Panc1 (cell line): ENCODE measurements at regions not wholly inside any gene's neighbourhood (a gene's known extent, or its start where the extent isn't known, plus 50 kb on each side); places are given as distances from the start of the nearest gene placed in this dataset.
A peak's percentile ranks its signal among the peaks of the same experiment; 100 is the strongest.
"Not testable (repeated sequence)": the region's sequence is repeated elsewhere in the genome, so short reads cannot be mapped to it uniquely, and the experiment has no call there.

Source experiments
- ATAC-seq: fragments of 200-7000 bp; cut with Tn5 transposase; 2 replicates; pipeline ENCODE4 v1.9.1; 2020; ENCODE audit warnings: mild to moderate bottlenecking, moderate library complexity
- BruUV-seq: library from RNA; stranded (reverse); fragments of 400-500 nt; replicated peaks from 2 replicates; lab custom pipeline; 2021; lab: Mats Ljungman, UMichigan
- CTCF ChIA-PET: fragments of 300-600 bp; sonication (Branson Sonifier 250); formaldehyde crosslinking; loops from one replicate; lab custom pipeline; 2022; ENCODE audit warnings: antibody characterized with exemption; lab: Charles Lee
- POLR2A ChIA-PET: fragments of 300-600 bp; sonication (Branson Sonifier 250); formaldehyde crosslinking; loops from one replicate; lab custom pipeline; 2022; ENCODE audit warnings: antibody characterized with exemption; lab: Charles Lee
- DNase-seq: peaks from one replicate; pipeline ENCODE4 v3.0.0-alpha.2; 2010; ENCODE audit warnings: low read depth, low spot score
- H3K27ac ChIP-seq: 2 replicates; pipeline ENCODE4 v1.5.1; 2011; ENCODE audit warnings: mild to moderate bottlenecking, low read length, inconsistent platforms
- H3K27me3 ChIP-seq: fragments of 200-500 bp; sonication (Bioruptor generic); 2 replicates; pipeline ENCODE4 v1.6.0; 2014; ENCODE audit warnings: low read length, inconsistent platforms; ENCODE audit not compliant: control insufficient read depth, insufficient read depth
- H3K36me3 ChIP-seq: fragments of 200-500 bp; sonication (Bioruptor generic); 2 replicates; pipeline ENCODE4 v1.5.1; 2014; ENCODE audit warnings: inconsistent platforms, mild to moderate bottlenecking, low read length, moderate library complexity; ENCODE audit not compliant: control insufficient read depth, insufficient read depth
- H3K4me1 ChIP-seq: 2 replicates; pipeline ENCODE4 v1.5.1; 2011; ENCODE audit warnings: inconsistent platforms, mild to moderate bottlenecking, low read length, moderate library complexity; ENCODE audit not compliant: control insufficient read depth, insufficient read depth
- H3K4me3 ChIP-seq, 2 experiments: 2 replicates each; pipeline ENCODE4 v1.5.1; 2011 to 2012; ENCODE audit warnings: low read depth in 2 of 2, low read length in 2 of 2, mild to moderate bottlenecking in 2 of 2, inconsistent platforms in 1 of 2, moderate library complexity in 1 of 2
- H3K9me3 ChIP-seq: fragments of 200-500 bp; sonication (Bioruptor generic); 2 replicates; pipeline ENCODE4 v1.5.1; 2014; ENCODE audit warnings: low read depth, mild to moderate bottlenecking, inconsistent platforms, low read length, moderate library complexity; ENCODE audit not compliant: control insufficient read depth, insufficient read depth
- POLR2AphosphoS5 ChIP-seq: IDR thresholded peaks from 2 replicates; pipeline ENCODE4 v1.6.1; 2012; ENCODE audit warnings: mild to moderate bottlenecking, low read depth, low read length, moderate library complexity
- SIN3A ChIP-seq: IDR thresholded peaks from 2 replicates; pipeline ENCODE4 v1.6.1; 2012; ENCODE audit warnings: low read depth, mild to moderate bottlenecking, low read length, moderate library complexity, borderline replicate concordance; ENCODE audit not compliant: insufficient read depth
- TCF7L2 ChIP-seq: IDR thresholded peaks from 2 replicates; pipeline ENCODE4 v1.6.1; 2011; ENCODE audit warnings: mild to moderate bottlenecking, low read depth, low read length, inconsistent platforms
- in situ Hi-C: cut with HindIII; loops from 2 replicates; pipeline ENCODE4 v1.10.0; 2016; ENCODE audit warnings: low sequenced_read_pairs, low pct_unique_long_range_greater_than_20kb
- intact Hi-C: fragments of 100-400 bp; cut with micrococcal nuclease; formaldehyde crosslinking; loops from one replicate; pipeline ENCODE4 v1.10.0; 2022; ENCODE audit not compliant: unreplicated experiment
- TF ChIP-seq, protein P1 (sequence below), 2 experiments: IDR thresholded peaks; 2 replicates each; pipeline ENCODE4 v1.6.1; 2011 to 2012; ENCODE audit warnings: low read depth in 2 of 2, control low read depth in 1 of 2, low read length in 1 of 2, mild to moderate bottlenecking in 1 of 2, moderate library complexity in 1 of 2; ENCODE audit not compliant: insufficient read depth in 1 of 2
- TF ChIP-seq, protein P2 (sequence below): fragments of 450-650 bp; IDR thresholded peaks from 2 replicates; pipeline ENCODE4 v1.5.1; 2017; ENCODE audit warnings: mild to moderate bottlenecking

DNA sequence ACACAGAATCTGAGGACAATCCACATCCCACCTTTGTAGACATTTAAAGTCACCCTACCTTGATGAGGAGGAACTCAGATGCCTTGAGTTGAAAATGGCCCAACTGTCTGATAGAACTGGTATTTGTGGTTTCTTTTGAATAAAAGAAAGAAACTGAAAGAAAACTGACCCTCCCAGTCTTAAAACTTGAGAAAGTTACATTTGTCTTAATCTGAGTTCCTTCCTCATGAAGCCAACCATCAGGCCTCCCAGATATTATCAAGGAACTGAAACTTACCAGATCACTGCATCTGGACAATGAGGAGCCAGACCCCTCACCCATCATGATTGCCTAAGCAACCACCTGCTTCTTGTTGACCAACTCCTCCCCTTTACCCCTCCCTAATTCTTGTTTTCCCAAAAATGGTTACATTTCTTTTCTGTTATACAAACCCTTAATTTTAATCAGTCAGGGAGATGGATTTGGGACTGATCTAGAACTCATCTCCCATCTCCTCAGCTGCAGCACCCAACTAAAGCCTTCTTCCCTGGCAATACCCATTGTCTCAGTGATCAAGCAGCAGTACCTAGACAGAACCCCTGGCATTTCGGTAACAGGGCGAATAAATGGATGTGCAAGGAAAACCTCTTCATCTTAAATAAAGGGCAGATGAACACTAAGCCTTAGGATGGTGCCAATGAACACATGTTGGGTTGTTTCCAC is 72.0 kb upstream of the RESF1 start:
- no peak for DNase-seq
- Histone ChIP-seq H3K9me3 (0 out of 2 replicates have a peak, but pooled peaks cover 2% of the 10 kb centered on the region), H3K4me3 (no peak overlapping the region), H3K36me3 (no peaks in the 10 kb centered on the region), H3K27me3 (no peaks in the 10 kb centered on the region), H3K27ac (no peak overlapping the region), H3K4me1 (no peaks in the 10 kb centered on the region)
- intact Hi-C loops (no loop called here), in situ Hi-C loops (no loop called here)
- no peak for ATAC-seq
- CTCF ChIA-PET = no interaction called here
- TF ChIP-seq, protein P1, sequence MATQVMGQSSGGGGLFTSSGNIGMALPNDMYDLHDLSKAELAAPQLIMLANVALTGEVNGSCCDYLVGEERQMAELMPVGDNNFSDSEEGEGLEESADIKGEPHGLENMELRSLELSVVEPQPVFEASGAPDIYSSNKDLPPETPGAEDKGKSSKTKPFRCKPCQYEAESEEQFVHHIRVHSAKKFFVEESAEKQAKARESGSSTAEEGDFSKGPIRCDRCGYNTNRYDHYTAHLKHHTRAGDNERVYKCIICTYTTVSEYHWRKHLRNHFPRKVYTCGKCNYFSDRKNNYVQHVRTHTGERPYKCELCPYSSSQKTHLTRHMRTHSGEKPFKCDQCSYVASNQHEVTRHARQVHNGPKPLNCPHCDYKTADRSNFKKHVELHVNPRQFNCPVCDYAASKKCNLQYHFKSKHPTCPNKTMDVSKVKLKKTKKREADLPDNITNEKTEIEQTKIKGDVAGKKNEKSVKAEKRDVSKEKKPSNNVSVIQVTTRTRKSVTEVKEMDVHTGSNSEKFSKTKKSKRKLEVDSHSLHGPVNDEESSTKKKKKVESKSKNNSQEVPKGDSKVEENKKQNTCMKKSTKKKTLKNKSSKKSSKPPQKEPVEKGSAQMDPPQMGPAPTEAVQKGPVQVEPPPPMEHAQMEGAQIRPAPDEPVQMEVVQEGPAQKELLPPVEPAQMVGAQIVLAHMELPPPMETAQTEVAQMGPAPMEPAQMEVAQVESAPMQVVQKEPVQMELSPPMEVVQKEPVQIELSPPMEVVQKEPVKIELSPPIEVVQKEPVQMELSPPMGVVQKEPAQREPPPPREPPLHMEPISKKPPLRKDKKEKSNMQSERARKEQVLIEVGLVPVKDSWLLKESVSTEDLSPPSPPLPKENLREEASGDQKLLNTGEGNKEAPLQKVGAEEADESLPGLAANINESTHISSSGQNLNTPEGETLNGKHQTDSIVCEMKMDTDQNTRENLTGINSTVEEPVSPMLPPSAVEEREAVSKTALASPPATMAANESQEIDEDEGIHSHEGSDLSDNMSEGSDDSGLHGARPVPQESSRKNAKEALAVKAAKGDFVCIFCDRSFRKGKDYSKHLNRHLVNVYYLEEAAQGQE (IDR thresholded peaks at IDR 0.05; ENCODE audit: insufficient read depth in 1 of 2, low read depth in 2 of 2, low read length in 1 of 2) = no peak
- TF ChIP-seq, protein P2, sequence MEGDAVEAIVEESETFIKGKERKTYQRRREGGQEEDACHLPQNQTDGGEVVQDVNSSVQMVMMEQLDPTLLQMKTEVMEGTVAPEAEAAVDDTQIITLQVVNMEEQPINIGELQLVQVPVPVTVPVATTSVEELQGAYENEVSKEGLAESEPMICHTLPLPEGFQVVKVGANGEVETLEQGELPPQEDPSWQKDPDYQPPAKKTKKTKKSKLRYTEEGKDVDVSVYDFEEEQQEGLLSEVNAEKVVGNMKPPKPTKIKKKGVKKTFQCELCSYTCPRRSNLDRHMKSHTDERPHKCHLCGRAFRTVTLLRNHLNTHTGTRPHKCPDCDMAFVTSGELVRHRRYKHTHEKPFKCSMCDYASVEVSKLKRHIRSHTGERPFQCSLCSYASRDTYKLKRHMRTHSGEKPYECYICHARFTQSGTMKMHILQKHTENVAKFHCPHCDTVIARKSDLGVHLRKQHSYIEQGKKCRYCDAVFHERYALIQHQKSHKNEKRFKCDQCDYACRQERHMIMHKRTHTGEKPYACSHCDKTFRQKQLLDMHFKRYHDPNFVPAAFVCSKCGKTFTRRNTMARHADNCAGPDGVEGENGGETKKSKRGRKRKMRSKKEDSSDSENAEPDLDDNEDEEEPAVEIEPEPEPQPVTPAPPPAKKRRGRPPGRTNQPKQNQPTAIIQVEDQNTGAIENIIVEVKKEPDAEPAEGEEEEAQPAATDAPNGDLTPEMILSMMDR = no peak
- no peak for TF ChIP-seq TCF7L2
- no peak for TF ChIP-seq POLR2AphosphoS5
- TF ChIP-seq SIN3A = no peak
- BruUV-seq = no TSS peak
- POLR2A ChIA-PET = no interaction called here

DNA sequence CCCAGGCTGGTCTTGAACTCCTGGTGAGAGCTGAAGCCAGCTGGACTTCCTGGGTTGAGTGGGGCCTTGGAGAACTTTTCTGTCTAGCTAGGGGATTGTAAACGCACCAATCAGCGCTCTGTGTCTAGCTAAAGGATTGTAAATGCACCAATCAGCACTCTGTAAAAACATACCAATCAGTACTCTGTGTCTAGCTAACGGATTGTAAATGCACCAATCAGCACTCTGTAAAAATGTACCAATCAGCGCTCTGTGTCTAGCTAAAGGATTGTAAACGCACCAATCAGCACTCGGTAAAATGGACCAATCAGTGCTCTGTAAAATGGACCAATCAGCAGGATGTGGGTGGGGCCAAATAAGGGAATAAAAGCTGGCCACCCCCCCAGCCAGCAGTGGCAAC is 76.5 kb upstream of the RESF1 start:
- POLR2A ChIA-PET, in situ Hi-C loops, H3K4me1 ChIP-seq, H3K4me3 ChIP-seq, BruUV-seq, H3K36me3 ChIP-seq, H3K9me3 ChIP-seq, H3K27me3 ChIP-seq, CTCF ChIA-PET, H3K27ac ChIP-seq, DNase-seq, ATAC-seq, intact Hi-C loops: not testable (repeated sequence)

DNA sequence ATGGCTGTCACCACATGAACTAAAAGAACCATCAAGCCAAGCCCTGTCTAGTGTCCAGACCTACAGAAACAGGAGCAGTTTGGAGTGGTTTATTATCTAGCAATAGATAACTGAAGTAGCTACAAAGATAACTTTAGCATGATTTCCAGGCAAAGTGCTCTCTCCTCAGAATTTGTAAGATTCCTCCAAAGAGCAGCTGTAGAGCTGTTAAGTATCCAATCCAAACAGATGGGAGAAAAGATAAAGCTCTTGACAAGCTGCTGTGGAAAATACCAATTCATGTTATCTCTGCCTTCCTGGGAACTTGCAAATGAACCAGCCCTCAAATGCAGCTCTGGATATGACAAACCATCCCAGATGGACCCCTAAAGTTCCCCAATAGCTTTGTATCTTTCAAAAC is 78.9 kb upstream of the RESF1 start:
- Histone ChIP-seq H3K36me3 (no peaks in the 10 kb centered on the region), H3K9me3 (no peaks in the 10 kb centered on the region), H3K27ac (peak overlapping the region; percentile 24), H3K4me1 (peaks cover 12% of the 10 kb centered on the region), H3K27me3 (no peaks in the 10 kb centered on the region), H3K4me3 (no peak overlapping the region)
- no TSS peak for BruUV-seq
- DNase-seq = no peak
- ChIA-PET POLR2A (interaction anchor here (0.6 kb wide), 1 partner anchor 194 kb away, joined by 4 read pairs; no protein-coding TSS in a partner anchor), CTCF (no interaction called here)
- peak; percentile 31; the same call in 1 of the 2 replicates for ATAC-seq
- in situ Hi-C loops = no loop called here
- TF ChIP-seq TCF7L2 (no peak), POLR2AphosphoS5 (no peak), SIN3A (no peak)
- TF ChIP-seq, protein P2 = no peak
- TF ChIP-seq, protein P1 (IDR thresholded peaks at IDR 0.05; ENCODE audit: insufficient read depth in 1 of 2, low read depth in 2 of 2, low read length in 1 of 2) = no peak
- intact Hi-C loops = no loop called here
